Mesendoderm (in vitro differentiated cells): ENCODE measurements at regions not wholly inside any gene's neighbourhood (a gene's known extent, or its start where the extent isn't known, plus 50 kb on each side); places are given as distances from the start of the nearest gene placed in this dataset.

ENCODE experiments used
- DNase-seq: peaks from one replicate; pipeline ENCODE4 v3.0.0; 2013
- H2AK5ac ChIP-seq: 2 replicates; pipeline ENCODE4 v1.6.1; 2013; ENCODE audit warnings: low read length, inconsistent platforms
- H2BK120ac ChIP-seq: 2 replicates; pipeline ENCODE4 v1.6.1; 2013; ENCODE audit warnings: low read depth, mild to moderate bottlenecking, low read length, moderate library complexity, mixed read lengths
- H2BK15ac ChIP-seq: replicated peaks from 2 replicates; pipeline ENCODE4 v1.6.1; 2013; ENCODE audit warnings: low read depth, mild to moderate bottlenecking, moderate library complexity
- H2BK5ac ChIP-seq: 2 replicates; pipeline ENCODE4 v1.6.1; 2013; ENCODE audit warnings: low read length, inconsistent platforms
- H3K18ac ChIP-seq: 2 replicates; pipeline ENCODE4 v1.6.1; 2013; ENCODE audit warnings: mild to moderate bottlenecking, low read length, mixed read lengths
- H3K23ac ChIP-seq: one replicate; pipeline ENCODE4 v1.6.1; 2013; ENCODE audit warnings: low read length
- H3K27ac ChIP-seq: 2 replicates; pipeline ENCODE4 v1.5.1; 2013; ENCODE audit warnings: low read depth, mild to moderate bottlenecking, inconsistent platforms, low read length, moderate library complexity
- H3K27me3 ChIP-seq: 2 replicates; pipeline ENCODE4 v1.6.1; 2013; ENCODE audit warnings: low read length, control low read depth, mild to moderate bottlenecking, inconsistent platforms; ENCODE audit not compliant: insufficient read depth, poor library complexity
- H3K36me3 ChIP-seq: 2 replicates; pipeline ENCODE4 v1.6.1; 2013; ENCODE audit warnings: low read length, inconsistent platforms; ENCODE audit not compliant: control insufficient read depth, insufficient read depth
- H3K4ac ChIP-seq: one replicate; pipeline ENCODE4 v1.6.1; 2013; ENCODE audit warnings: low read depth, mild to moderate bottlenecking, low read length, moderate library complexity
- H3K4me1 ChIP-seq: 2 replicates; pipeline ENCODE4 v1.6.1; 2013; ENCODE audit warnings: low read depth, low read length, inconsistent platforms; ENCODE audit not compliant: control insufficient read depth
- H3K4me2 ChIP-seq: 2 replicates; pipeline ENCODE4 v1.6.1; 2013; ENCODE audit warnings: low read length
- H3K4me3 ChIP-seq: 2 replicates; pipeline ENCODE4 v1.5.1; 2013; ENCODE audit warnings: mild to moderate bottlenecking, low read length
- H3K56ac ChIP-seq: one replicate; pipeline ENCODE4 v1.6.1; 2013; ENCODE audit warnings: low read length
- H3K79me1 ChIP-seq: 2 replicates; pipeline ENCODE4 v1.6.1; 2013; ENCODE audit warnings: low read length, inconsistent platforms
- H3K79me2 ChIP-seq: 2 replicates; pipeline ENCODE4 v1.6.1; 2013; ENCODE audit warnings: mild to moderate bottlenecking, low read length; ENCODE audit not compliant: control insufficient read depth, insufficient read depth
- H3K9ac ChIP-seq: 2 replicates; pipeline ENCODE4 v1.6.1; 2013; ENCODE audit warnings: low read length, inconsistent platforms
- H4K5ac ChIP-seq: one replicate; pipeline ENCODE4 v1.6.1; 2013; ENCODE audit warnings: low read length
- H4K8ac ChIP-seq: one replicate; pipeline ENCODE4 v1.6.1; 2013; ENCODE audit warnings: low read depth, mild to moderate bottlenecking, control low read depth, low read length, moderate library complexity
- WGBS: extraction: QIAGEN DNeasy Blood & Tissue Kit; methylation state at CpG from one replicate; pipeline ENCODE4 v1.1.7; 2013; ENCODE audit warnings: low lambda C conversion rate, missing lambda C conversion rate; ENCODE audit not compliant: insufficient coverage; ENCODE audit errors: extremely low coverage; 5-methylcytosine and 5-hydroxymethylcytosine counted together

DNA sequence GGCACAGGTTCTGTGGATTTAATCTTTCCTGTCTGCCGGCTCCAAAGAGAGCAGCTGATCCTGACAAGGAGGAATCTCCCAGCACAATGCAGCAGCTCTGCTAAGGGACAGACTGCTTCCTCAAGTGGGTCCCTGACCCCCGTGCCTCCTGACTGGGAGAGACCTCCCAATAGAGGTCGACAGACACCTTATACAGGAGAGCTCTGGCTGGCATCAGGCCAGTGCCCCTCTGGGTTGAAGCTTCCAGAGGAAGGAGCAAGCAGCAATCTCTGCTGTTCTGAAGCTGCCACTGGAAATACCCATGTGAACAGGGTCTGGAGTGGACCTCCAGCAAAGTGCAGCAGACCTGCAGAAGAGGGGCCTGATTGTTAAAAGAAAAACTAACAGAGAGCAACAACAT, 630.2 kb upstream of the FTMT start:
- Histone ChIP-seq H3K4me3 (no peak overlapping the region), H2BK15ac (no peak overlapping the region), H4K8ac (no peak overlapping the region), H3K79me2 (no peaks in the 10 kb centered on the region), H2BK5ac (no peak overlapping the region), H3K27ac (no peak overlapping the region), H3K9ac (no peak overlapping the region), H3K23ac (no peak overlapping the region), H3K18ac (no peak overlapping the region), H3K4me1 (no peaks in the 10 kb centered on the region), H3K4me2 (no peak overlapping the region), H3K36me3 (no peaks in the 10 kb centered on the region), H3K56ac (no peak overlapping the region), H3K27me3 (no peaks in the 10 kb centered on the region), H3K79me1 (no peaks in the 10 kb centered on the region), H2BK120ac (no peak overlapping the region), H3K4ac (no peak overlapping the region), H2AK5ac (no peak overlapping the region), H4K5ac (no peak overlapping the region)
- no peak for DNase-seq
- WGBS, result no CpG with 5 or more reads among the region's 3 CpGs

GRCh38 chr5:121226765-121227164, 624.9 kb upstream of the FTMT start:
- Histone ChIP-seq H2BK15ac (no peak overlapping the region), H3K27me3 (no peaks in the 10 kb centered on the region), H3K79me1 (no peaks in the 10 kb centered on the region), H4K8ac (no peak overlapping the region), H3K36me3 (no peaks in the 10 kb centered on the region), H3K4me3 (no peak overlapping the region), H2BK120ac (no peak overlapping the region), H3K9ac (no peak overlapping the region), H3K18ac (no peak overlapping the region), H3K23ac (no peak overlapping the region), H3K79me2 (no peaks in the 10 kb centered on the region), H2BK5ac (no peak overlapping the region), H3K27ac (no peak overlapping the region), H3K4ac (no peak overlapping the region), H3K4me2 (no peak overlapping the region), H3K56ac (no peak overlapping the region), H2AK5ac (no peak overlapping the region), H4K5ac (no peak overlapping the region), H3K4me1 (no peaks in the 10 kb centered on the region)
- DNase-seq, result no peak
- no CpG with 5 or more reads among the region's 2 CpGs for WGBS

- Histone ChIP-seq H3K79me2 (no peaks in the 10 kb centered on the region), H2BK5ac (no peak overlapping the region), H3K36me3 (no peaks in the 10 kb centered on the region), H3K4me3 (no peak overlapping the region), H3K9ac (no peak overlapping the region), H2BK120ac (no peak overlapping the region), H3K27ac (no peak overlapping the region), H2BK15ac (no peak overlapping the region), H3K4me2 (no peak overlapping the region), H3K79me1 (no peaks in the 10 kb centered on the region), H2AK5ac (no peak overlapping the region), H4K8ac (no peak overlapping the region), H4K5ac (no peak overlapping the region), H3K4me1 (no peaks in the 10 kb centered on the region), H3K4ac (no peak overlapping the region), H3K27me3 (no peaks in the 10 kb centered on the region), H3K18ac (no peak overlapping the region), H3K56ac (no peak overlapping the region), H3K23ac (no peak overlapping the region)
- no peak for DNase-seq
Measured at GRCh38 chr5:121239951-121240350, 611.7 kb upstream of the FTMT start.

GRCh38 chr5:121246971-121247370, 604.7 kb upstream of the FTMT start:
- no peak overlapping the region for H3K56ac ChIP-seq
- WGBS, result no CpG with 5 or more reads among the region's 3 CpGs
- no peak for DNase-seq
- no peak overlapping the region for H3K23ac ChIP-seq
- H4K8ac ChIP-seq, result no peak overlapping the region
- H3K27me3 ChIP-seq, result no peaks in the 10 kb centered on the region
- no peak overlapping the region for H2BK120ac ChIP-seq
- H3K18ac ChIP-seq, result no peak overlapping the region
- no peaks in the 10 kb centered on the region for H3K79me2 ChIP-seq
- H3K79me1 ChIP-seq, result no peaks in the 10 kb centered on the region
- H2AK5ac ChIP-seq, result no peak overlapping the region
- H3K9ac ChIP-seq, result no peak overlapping the region
- no peak overlapping the region for H3K4ac ChIP-seq
- no peak overlapping the region for H3K27ac ChIP-seq
- H2BK15ac ChIP-seq, result no peak overlapping the region
- H2BK5ac ChIP-seq, result no peak overlapping the region
- H4K5ac ChIP-seq, result no peak overlapping the region
- no peaks in the 10 kb centered on the region for H3K4me1 ChIP-seq
- no peak overlapping the region for H3K4me3 ChIP-seq
- H3K4me2 ChIP-seq, result no peak overlapping the region
- no peaks in the 10 kb centered on the region for H3K36me3 ChIP-seq

GRCh38 chr5:121251954-121252353, 599.7 kb upstream of the FTMT start:
- Histone ChIP-seq H4K8ac (no peak overlapping the region), H3K27me3 (no peaks in the 10 kb centered on the region), H3K23ac (no peak overlapping the region), H3K27ac (no peak overlapping the region), H3K4ac (no peak overlapping the region), H2BK15ac (no peak overlapping the region), H3K4me1 (no peaks in the 10 kb centered on the region), H3K79me1 (no peaks in the 10 kb centered on the region), H3K4me3 (no peak overlapping the region), H2AK5ac (no peak overlapping the region), H2BK5ac (no peak overlapping the region), H3K79me2 (no peaks in the 10 kb centered on the region), H3K56ac (no peak overlapping the region), H3K18ac (no peak overlapping the region), H4K5ac (no peak overlapping the region), H3K36me3 (no peaks in the 10 kb centered on the region), H2BK120ac (no peak overlapping the region), H3K9ac (no peak overlapping the region), H3K4me2 (no peak overlapping the region)
- no CpG with 5 or more reads among the region's 5 CpGs for WGBS
- DNase-seq, result peak; percentile 53

DNA sequence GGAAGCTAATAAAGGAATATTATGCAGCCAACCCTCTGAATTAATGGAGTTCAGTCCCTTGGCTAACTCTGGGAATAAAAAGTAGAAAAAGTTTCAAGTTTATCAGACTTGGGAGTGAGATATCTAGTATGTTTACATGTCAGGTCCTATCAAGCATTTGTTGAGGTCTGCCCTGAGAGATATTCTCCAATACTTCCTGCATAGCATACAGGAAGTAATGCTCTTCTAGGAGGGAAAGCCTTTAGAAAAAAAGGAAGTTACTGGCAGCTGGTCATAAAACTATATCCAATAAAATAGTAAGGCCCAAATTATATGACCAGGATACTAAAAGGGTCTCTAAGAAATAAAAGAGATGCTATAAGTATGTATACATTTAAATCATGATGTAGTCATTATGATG, 594.1 kb upstream of the FTMT start:
- H2BK5ac ChIP-seq, result no peak overlapping the region
- H3K4ac ChIP-seq, result no peak overlapping the region
- H2AK5ac ChIP-seq, result no peak overlapping the region
- H3K23ac ChIP-seq, result no peak overlapping the region
- H3K56ac ChIP-seq, result no peak overlapping the region
- no peaks in the 10 kb centered on the region for H3K27me3 ChIP-seq
- H2BK120ac ChIP-seq, result no peak overlapping the region
- H3K4me2 ChIP-seq, result no peak overlapping the region
- no peaks in the 10 kb centered on the region for H3K4me1 ChIP-seq
- H3K79me1 ChIP-seq, result no peaks in the 10 kb centered on the region
- H3K9ac ChIP-seq, result no peak overlapping the region
- H4K8ac ChIP-seq, result no peak overlapping the region
- H2BK15ac ChIP-seq, result no peak overlapping the region
- H3K4me3 ChIP-seq, result no peak overlapping the region
- no peak overlapping the region for H3K18ac ChIP-seq
- H3K27ac ChIP-seq, result no peak overlapping the region
- no peak overlapping the region for H4K5ac ChIP-seq
- H3K79me2 ChIP-seq, result no peaks in the 10 kb centered on the region
- H3K36me3 ChIP-seq, result no peaks in the 10 kb centered on the region
- DNase-seq, result no peak
